Subcutaneous abdominal adipose tissue (tissue), 5 donors: ENCODE measurements at regions not wholly inside any gene's neighbourhood (a gene's known extent, or its start where the extent isn't known, plus 50 kb on each side); places are given as distances from the start of the nearest gene placed in this dataset.

Source experiments
- H3K27ac ChIP-seq: one replicate; pipeline ENCODE4 v1.7.0; 2013; ENCODE audit warnings: low read depth, mild to moderate bottlenecking, inconsistent platforms, low read length, moderate library complexity
- H3K27me3 ChIP-seq, 5 donors: one replicate each; pipeline ENCODE4 v1.7.0; 2013; ENCODE audit warnings: low read length in 5 of 5, inconsistent platforms in 1 of 5; ENCODE audit not compliant: control insufficient read depth in 5 of 5, insufficient read depth in 4 of 5
- H3K36me3 ChIP-seq, 5 donors: one replicate each; pipeline ENCODE4 v1.7.0; 2013; ENCODE audit warnings: low read length in 5 of 5; ENCODE audit not compliant: control insufficient read depth in 5 of 5, insufficient read depth in 5 of 5
- H3K4me1 ChIP-seq, 5 donors: one replicate each; pipeline ENCODE4 v1.7.0; 2013; ENCODE audit warnings: low read length in 5 of 5, mild to moderate bottlenecking in 3 of 5, moderate library complexity in 1 of 5; ENCODE audit not compliant: control insufficient read depth in 5 of 5, insufficient read depth in 5 of 5
- H3K4me3 ChIP-seq, 5 donors: one replicate each; pipeline ENCODE4 v1.7.0; 2013; ENCODE audit warnings: low read length in 5 of 5, low read depth in 1 of 5
- H3K9ac ChIP-seq, 5 donors: one replicate each; pipeline ENCODE4 v1.7.0; 2013; ENCODE audit warnings: low read length in 5 of 5, mild to moderate bottlenecking in 4 of 5, moderate library complexity in 3 of 5
- H3K9me3 ChIP-seq, 5 donors: one replicate each; pipeline ENCODE4 v1.7.0; 2013; ENCODE audit warnings: low read length in 5 of 5; ENCODE audit not compliant: control insufficient read depth in 5 of 5
- donor health status: healthy.
- donor health status: healthy.
- donor health status: healthy.
- donor health status: healthy.
- donor health status: healthy.

DNA sequence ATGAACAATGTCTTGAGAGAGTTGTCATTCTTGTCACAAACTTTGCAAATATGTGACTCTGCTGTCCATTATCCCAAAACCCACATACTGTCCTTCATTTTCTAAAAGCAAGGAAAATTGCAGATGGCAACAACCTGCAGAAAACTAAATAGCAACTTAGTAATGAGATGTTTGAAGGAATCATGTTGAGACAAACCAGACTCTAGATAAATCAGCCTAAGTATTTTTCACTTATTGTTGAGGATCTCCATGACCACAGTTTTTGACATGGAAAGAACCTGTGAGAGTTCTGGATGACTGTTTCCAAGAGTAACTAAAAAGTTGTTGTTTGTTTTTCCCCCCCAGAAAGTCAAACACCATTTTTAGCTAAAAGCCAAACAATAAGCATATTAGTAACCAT is 535.2 kb upstream of the ZNF608 start:
- no peak overlapping the region for H3K4me3 ChIP-seq
- H3K4me1 ChIP-seq, result peaks cover 0 to 5% (median 0%) of the 10 kb centered on the region in 5 donors
- H3K9me3 ChIP-seq, result no peaks in the 10 kb centered on the region
- no peaks in the 10 kb centered on the region for H3K36me3 ChIP-seq
- H3K9ac ChIP-seq, result no peak overlapping the region
- no peak overlapping the region for H3K27ac ChIP-seq
- no peaks in the 10 kb centered on the region for H3K27me3 ChIP-seq

DNA sequence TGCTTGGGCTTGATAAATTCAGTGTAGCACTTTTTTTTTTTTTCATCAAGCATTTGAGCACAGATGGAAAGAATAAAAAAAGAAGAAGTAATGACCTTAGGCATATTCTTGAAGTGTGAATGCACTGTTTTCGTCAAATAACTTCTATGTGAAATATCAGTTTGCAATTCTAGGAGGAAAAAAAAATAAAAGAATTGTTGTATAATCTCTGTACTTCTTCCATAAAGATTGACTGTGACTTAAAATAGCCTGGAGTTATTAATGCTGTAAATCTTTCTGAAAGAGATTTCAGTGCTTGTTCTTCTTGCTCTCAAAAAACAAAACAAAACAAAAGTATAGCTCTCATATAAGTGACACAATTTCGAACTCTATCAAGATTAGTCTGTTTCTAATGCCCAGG is 536.9 kb upstream of the ZNF608 start:
- Histone ChIP-seq H3K27ac (no peak overlapping the region), H3K27me3 (no peaks in the 10 kb centered on the region), H3K36me3 (no peaks in the 10 kb centered on the region), H3K9ac (no peak overlapping the region), H3K9me3 (no peaks in the 10 kb centered on the region), H3K4me1 (peaks cover 0 to 5% (median 0%) of the 10 kb centered on the region in 5 donors), H3K4me3 (no peak overlapping the region)

DNA sequence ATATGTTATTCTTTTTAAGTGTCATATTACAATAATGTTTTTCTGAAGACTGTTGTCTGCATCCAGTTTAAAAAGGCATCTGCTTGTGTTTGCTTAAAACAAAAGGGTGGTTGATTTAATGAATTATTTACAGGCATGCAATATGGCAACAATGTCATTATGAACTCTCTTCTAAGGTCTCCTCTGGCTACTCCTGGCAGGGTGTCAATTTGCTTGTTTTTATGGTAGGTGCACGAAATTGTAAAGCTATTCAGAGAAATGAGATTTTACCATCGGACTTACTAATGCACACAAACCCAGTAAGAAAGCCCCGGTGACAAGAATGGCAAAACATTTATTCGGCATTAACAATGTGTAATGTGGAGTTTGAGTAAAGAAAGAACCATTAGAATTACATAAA is 539.8 kb upstream of the ZNF608 start:
- no peak overlapping the region for H3K27ac ChIP-seq
- H3K9ac ChIP-seq, result no peak overlapping the region
- no peak overlapping the region for H3K4me3 ChIP-seq
- peaks cover 0 to 5% (median 0%) of the 10 kb centered on the region in 5 donors for H3K4me1 ChIP-seq
- no peaks in the 10 kb centered on the region for H3K9me3 ChIP-seq
- H3K36me3 ChIP-seq, result no peaks in the 10 kb centered on the region
- H3K27me3 ChIP-seq, result no peaks in the 10 kb centered on the region

DNA sequence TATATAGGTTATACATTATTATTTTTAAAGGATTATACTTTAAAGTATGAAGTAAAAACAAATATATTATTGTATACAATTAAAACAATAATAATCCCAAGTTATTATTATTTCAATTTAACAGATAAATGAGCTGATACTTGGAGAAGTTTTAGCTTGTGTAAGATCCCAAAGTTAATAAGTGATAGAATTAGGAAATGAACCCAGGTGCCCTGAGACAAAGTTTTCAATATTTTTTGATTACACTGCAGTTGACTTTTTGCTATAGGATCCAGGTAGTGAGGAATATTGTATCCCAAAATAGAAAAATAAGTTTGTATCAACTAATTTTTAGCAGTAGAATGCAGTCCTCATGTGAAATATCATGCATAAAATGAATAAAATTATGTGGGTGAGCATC is 543.2 kb upstream of the ZNF608 start:
- no peak overlapping the region for H3K27ac ChIP-seq
- no peaks in the 10 kb centered on the region for H3K36me3 ChIP-seq
- H3K4me1 ChIP-seq, result no peaks in the 10 kb centered on the region
- no peak overlapping the region for H3K9ac ChIP-seq
- H3K27me3 ChIP-seq, result no peaks in the 10 kb centered on the region
- H3K9me3 ChIP-seq, result no peaks in the 10 kb centered on the region
- no peak overlapping the region for H3K4me3 ChIP-seq

DNA sequence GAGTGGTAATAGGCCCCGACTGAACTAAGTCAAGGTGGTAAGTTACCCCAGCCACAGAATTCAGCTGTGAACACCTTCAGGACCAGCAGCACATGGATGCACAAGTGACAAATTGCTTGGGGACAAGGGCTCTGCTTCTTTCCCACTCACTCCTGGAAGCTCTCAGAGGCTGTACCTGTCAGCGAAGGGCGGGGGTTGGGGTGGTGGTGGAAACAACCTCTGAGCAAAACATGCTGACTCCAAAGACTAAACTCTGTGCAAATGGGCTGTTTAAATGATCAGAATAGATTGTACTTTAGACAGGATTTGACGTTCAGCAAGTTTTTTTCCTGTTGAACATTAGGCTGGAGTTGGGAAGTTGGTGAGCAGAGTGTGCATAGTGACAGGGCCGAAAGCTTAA is 544.5 kb upstream of the ZNF608 start:
- H3K9ac ChIP-seq, result no peak overlapping the region
- no peaks in the 10 kb centered on the region for H3K4me1 ChIP-seq
- H3K36me3 ChIP-seq, result no peaks in the 10 kb centered on the region
- H3K9me3 ChIP-seq, result no peaks in the 10 kb centered on the region
- no peak overlapping the region for H3K27ac ChIP-seq
- H3K27me3 ChIP-seq, result no peaks in the 10 kb centered on the region
- H3K4me3 ChIP-seq, result no peak overlapping the region

DNA sequence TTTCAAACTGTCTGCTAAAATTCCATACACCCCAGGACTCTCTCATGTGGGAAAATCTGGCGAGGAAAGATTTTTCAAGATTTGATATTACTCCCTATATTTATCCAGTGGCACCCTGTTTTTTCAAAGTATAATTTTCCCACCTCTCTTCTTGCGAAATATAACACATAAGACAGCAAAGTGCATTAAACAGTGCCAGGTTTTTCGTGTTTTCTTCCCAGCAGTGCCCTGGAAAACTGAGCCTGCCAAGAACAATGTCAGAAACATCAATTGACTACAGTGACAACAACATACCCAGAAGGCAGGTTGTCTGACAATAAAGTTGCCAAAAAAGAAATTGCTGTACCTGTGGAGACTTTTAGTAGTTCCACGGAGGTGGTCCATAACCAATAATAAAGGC is 545.0 kb upstream of the ZNF608 start:
- Histone ChIP-seq H3K9me3 (no peaks in the 10 kb centered on the region), H3K4me3 (no peak overlapping the region), H3K27me3 (no peaks in the 10 kb centered on the region), H3K27ac (no peak overlapping the region), H3K9ac (no peak overlapping the region), H3K36me3 (no peaks in the 10 kb centered on the region), H3K4me1 (no peaks in the 10 kb centered on the region)

DNA sequence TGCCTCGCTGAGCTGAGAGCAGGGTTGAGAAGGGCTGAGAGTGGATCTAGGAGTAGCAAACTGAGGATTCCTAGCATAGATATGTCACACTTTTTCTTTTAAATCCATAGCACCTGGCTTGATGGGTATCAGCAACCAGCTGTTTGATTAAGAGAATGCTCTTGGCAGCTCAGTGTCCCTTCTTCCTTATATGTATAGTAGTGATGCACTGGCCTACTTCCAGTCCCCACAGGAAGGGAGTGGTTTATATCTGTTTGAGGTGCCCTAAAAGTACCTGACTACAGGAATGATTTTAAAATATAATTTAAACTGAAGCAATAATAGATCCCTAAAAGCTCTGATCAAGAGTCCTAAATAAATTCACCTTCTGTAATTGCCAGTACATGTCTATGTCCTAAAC is 546.8 kb upstream of the ZNF608 start:
- H3K9ac ChIP-seq, result no peak overlapping the region
- no peaks in the 10 kb centered on the region for H3K9me3 ChIP-seq
- no peaks in the 10 kb centered on the region for H3K4me1 ChIP-seq
- no peaks in the 10 kb centered on the region for H3K27me3 ChIP-seq
- no peak overlapping the region for H3K27ac ChIP-seq
- no peaks in the 10 kb centered on the region for H3K36me3 ChIP-seq
- H3K4me3 ChIP-seq, result no peak overlapping the region

DNA sequence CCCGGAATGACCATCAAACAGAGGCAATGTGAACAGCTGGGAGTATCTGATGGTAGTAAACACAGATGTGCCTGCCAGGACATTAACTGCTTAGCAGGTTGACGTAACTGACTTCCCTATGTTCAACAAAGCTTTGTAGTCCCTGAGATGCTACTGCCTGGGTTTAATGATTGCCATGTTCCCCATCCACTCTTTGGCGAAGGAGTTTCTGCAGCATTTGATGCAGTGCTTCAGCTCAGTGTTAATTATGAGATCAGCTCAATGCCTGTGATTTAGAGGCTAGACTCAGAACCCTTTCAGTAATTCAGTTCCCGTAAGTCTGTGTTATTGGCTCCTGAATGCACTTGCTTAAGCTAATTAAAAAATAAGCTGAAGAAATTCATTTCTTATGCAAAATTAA is 547.3 kb upstream of the ZNF608 start:
- Histone ChIP-seq H3K4me1 (no peaks in the 10 kb centered on the region), H3K36me3 (no peaks in the 10 kb centered on the region), H3K27me3 (no peaks in the 10 kb centered on the region), H3K4me3 (no peak overlapping the region), H3K9ac (no peak overlapping the region), H3K9me3 (no peaks in the 10 kb centered on the region), H3K27ac (no peak overlapping the region)

DNA sequence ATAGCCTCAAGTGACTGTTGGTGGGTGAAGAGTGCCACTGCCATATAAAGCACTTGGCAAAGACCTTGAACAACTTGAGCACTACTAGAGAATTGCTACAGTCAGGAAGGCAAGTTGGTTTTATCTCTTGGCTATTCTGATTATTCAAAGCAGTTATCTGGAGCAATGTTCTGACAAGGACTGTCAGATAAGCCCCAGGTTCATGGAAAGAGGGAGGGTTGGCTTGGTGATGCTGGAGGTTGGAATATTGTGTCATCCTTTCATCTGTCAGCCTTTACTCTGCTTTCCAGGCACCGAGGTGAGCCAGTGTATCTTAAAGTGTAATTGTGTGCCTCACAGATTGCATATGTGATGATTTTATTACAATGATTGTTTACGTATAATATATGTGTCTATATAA is 548.4 kb upstream of the ZNF608 start:
- Histone ChIP-seq H3K9me3 (no peaks in the 10 kb centered on the region), H3K9ac (no peak overlapping the region), H3K27ac (no peak overlapping the region), H3K4me1 (no peaks in the 10 kb centered on the region), H3K4me3 (no peak overlapping the region), H3K36me3 (no peaks in the 10 kb centered on the region), H3K27me3 (no peaks in the 10 kb centered on the region)

DNA sequence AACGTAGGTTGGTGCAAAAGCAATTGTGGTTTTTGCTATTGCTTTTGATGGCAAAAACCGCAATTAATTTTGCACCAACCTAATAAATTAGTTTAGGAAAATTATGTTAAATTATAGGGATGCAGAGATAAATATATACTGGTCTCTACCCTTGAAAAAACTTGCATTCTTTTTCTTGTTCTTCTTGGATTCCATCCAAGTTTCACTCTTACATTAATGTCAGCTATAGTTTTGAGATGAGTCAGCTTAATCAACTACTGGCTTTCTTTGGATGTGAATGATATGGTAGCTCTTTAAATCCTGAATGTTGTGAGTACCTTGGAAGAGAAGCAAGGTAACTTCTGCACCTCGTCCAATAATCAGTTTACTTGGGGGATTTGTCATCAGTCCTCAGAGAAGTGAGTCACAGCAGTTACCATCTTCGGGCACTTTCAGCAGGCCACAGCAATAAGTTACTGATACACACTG is 549.0 kb upstream of the ZNF608 start:
- H3K9ac ChIP-seq, result no peak overlapping the region
- H3K4me1 ChIP-seq, result no peaks in the 10 kb centered on the region
- no peaks in the 10 kb centered on the region for H3K9me3 ChIP-seq
- H3K27me3 ChIP-seq, result no peaks in the 10 kb centered on the region
- H3K4me3 ChIP-seq, result no peak overlapping the region
- no peaks in the 10 kb centered on the region for H3K36me3 ChIP-seq
- H3K27ac ChIP-seq, result no peak overlapping the region

DNA sequence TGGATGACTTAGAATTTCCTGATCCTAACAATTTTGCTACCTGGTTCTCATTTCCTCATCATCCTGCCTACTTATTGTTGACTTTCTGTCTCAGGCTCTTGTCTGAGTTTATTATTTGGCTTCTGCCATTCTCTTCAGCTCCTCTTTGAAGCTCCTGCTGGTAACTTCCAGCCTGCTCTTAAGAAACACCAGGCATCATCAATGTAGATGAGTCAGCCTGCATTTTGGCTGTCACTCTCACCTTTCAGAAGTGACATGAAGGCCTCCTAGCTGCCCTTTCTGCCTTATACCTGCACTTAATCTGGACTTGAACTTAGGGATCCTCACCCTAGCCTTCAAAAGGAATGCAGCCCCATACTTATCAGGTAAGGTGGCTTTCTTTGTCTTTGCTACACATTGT is 551.8 kb upstream of the ZNF608 start:
- Histone ChIP-seq H3K27ac (no peak overlapping the region), H3K9me3 (no peaks in the 10 kb centered on the region), H3K27me3 (no peaks in the 10 kb centered on the region), H3K9ac (no peak overlapping the region), H3K4me1 (no peaks in the 10 kb centered on the region), H3K36me3 (no peaks in the 10 kb centered on the region), H3K4me3 (no peak overlapping the region)
